ENCODE measurements at regions not wholly inside any gene's neighbourhood (a gene's known extent, or its start where the extent isn't known, plus 50 kb on each side); places are given as distances from the start of the nearest gene placed in this dataset.
A peak's percentile ranks its signal among the peaks of the same experiment; 100 is the strongest.

GRCh38 chr6:91436448-91436847 lies 849.6 kb upstream of the MAP3K7 start:
- intact Hi-C loops (cut with micrococcal nuclease; ENCODE audit: unreplicated experiment), result no loop called here
- no peaks in the 10 kb centered on the region for H3K79me2 ChIP-seq (ENCODE audit: control insufficient read depth, insufficient read depth, low read length)
- BruUV-seq (replicated peaks), result no TSS peak
- ATAC-seq, result no peak
- TF ChIP-seq CREM (IDR thresholded peaks at IDR 0.05; ENCODE audit: low read depth), result no peak
- DNase-seq (ENCODE audit: low read depth, low spot score), result no peak
- ChIA-PET POLR2A (interaction anchor here (1.1 to 2.7 kb wide), 2 partner anchors 44 to 293 kb away, joined by 3 to 10 read pairs; no protein-coding TSS in a partner anchor), SMC1A (ENCODE audit: uncharacterized antibody, unreplicated experiment) (interaction anchor here (0.7 to 5.7 kb wide), 7 partner anchors 8 to 106 kb away, joined by 3 to 31 read pairs (median 5); no protein-coding TSS in a partner anchor), RAD21 (ENCODE audit: unreplicated experiment) (interaction anchor here (1.0 to 3.9 kb wide), 4 partner anchors 11 to 105 kb away, joined by 3 to 41 read pairs (median 6); no protein-coding TSS in a partner anchor), CTCF (interaction anchor here (1.1 to 3.5 kb wide), 3 partner anchors 9 to 99 kb away, joined by 3 to 12 read pairs (median 3); no protein-coding TSS in a partner anchor)
- H3K4me3 ChIP-seq, result no peak overlapping the region
- WGBS (ENCODE audit: insufficient coverage, insufficient replicate concordance, low lambda C conversion rate, missing lambda C conversion rate), result 47% methylated on average over 2 of the region's 2 CpGs
- H2AFZ ChIP-seq (ENCODE audit: control insufficient read depth, low read depth, low read length), result no peak overlapping the region
- FAIRE-seq, result no peak
- H3K27me3 ChIP-seq (replicated peaks in 1 of 2; ENCODE audit: control insufficient read depth in 2 of 2, insufficient read depth in 2 of 2, low read length in 1 of 2), result no peaks in the 10 kb centered on the region
- no peak overlapping the region for H3K9ac ChIP-seq (ENCODE audit: control insufficient read depth, insufficient read depth, low read length)
- H4K20me1 ChIP-seq (ENCODE audit: control insufficient read depth, insufficient read depth), result no peaks in the 10 kb centered on the region
- in situ Hi-C loops (cut with MboI), result no loop called here
- no peaks in the 10 kb centered on the region for H3K4me1 ChIP-seq (ENCODE audit: control insufficient read depth, insufficient read depth, low read length)
- H3K27ac ChIP-seq (ENCODE audit: control insufficient read depth, insufficient read depth), result no peak overlapping the region
- no peak overlapping the region for H3K4me2 ChIP-seq (ENCODE audit: control insufficient read depth, insufficient read depth)
- no peaks in the 10 kb centered on the region; the same call in 2 of the 3 replicates for H3K9me3 ChIP-seq (replicated peaks; ENCODE audit: control insufficient read depth, insufficient read depth, low read length)
- no peaks in the 10 kb centered on the region for H3K36me3 ChIP-seq (ENCODE audit: control insufficient read depth in 2 of 2, insufficient read depth in 2 of 2, low read length in 1 of 2)

GRCh38 chr6:91435630-91436029 lies 848.8 kb upstream of the MAP3K7 start:
- BruUV-seq (replicated peaks), result no TSS peak
- no peak overlapping the region for H3K4me2 ChIP-seq (ENCODE audit: control insufficient read depth, insufficient read depth)
- H3K9ac ChIP-seq (ENCODE audit: control insufficient read depth, insufficient read depth, low read length), result no peak overlapping the region
- SMC1A ChIA-PET (ENCODE audit: uncharacterized antibody, unreplicated experiment), result interaction anchor here (0.6 to 5.7 kb wide), 5 partner anchors 9 to 328 kb away, joined by 3 to 25 read pairs (median 3); no protein-coding TSS in a partner anchor
- ATAC-seq, result peak; percentile 7; the same call in 1 of the 3 replicates
- H3K27me3 ChIP-seq (replicated peaks in 1 of 2; ENCODE audit: control insufficient read depth in 2 of 2, insufficient read depth in 2 of 2, low read length in 1 of 2), result no peaks in the 10 kb centered on the region
- no peak overlapping the region for H3K27ac ChIP-seq (ENCODE audit: control insufficient read depth, insufficient read depth)
- H4K20me1 ChIP-seq (ENCODE audit: control insufficient read depth, insufficient read depth), result no peaks in the 10 kb centered on the region
- DNase-seq (ENCODE audit: low read depth, low spot score), result no peak
- H3K79me2 ChIP-seq (ENCODE audit: control insufficient read depth, insufficient read depth, low read length), result no peaks in the 10 kb centered on the region
- POLR2A ChIA-PET, result interaction anchor here (0.6 kb wide), 3 partner anchors 18 to 187 kb away, joined by 3 to 5 read pairs (median 4); no protein-coding TSS in a partner anchor
- RAD21 ChIA-PET (ENCODE audit: unreplicated experiment), result interaction anchor here (0.6 to 2.5 kb wide), 4 partner anchors 11 to 50 kb away, joined by 3 to 8 read pairs (median 3); no protein-coding TSS in a partner anchor
- H3K4me1 ChIP-seq (ENCODE audit: control insufficient read depth, insufficient read depth, low read length), result no peaks in the 10 kb centered on the region
- H3K9me3 ChIP-seq (replicated peaks; ENCODE audit: control insufficient read depth, insufficient read depth, low read length), result no peaks in the 10 kb centered on the region
- H3K4me3 ChIP-seq, result no peak overlapping the region
- H3K36me3 ChIP-seq (ENCODE audit: control insufficient read depth in 2 of 2, insufficient read depth in 2 of 2, low read length in 1 of 2), result no peaks in the 10 kb centered on the region
- CTCF ChIA-PET, result interaction anchor here (0.6 to 3.5 kb wide), 6 partner anchors 9 to 105 kb away, joined by 3 to 12 read pairs (median 3); no protein-coding TSS in a partner anchor
- TF ChIP-seq SUPT20H (IDR thresholded peaks at IDR 0.05; ENCODE audit: borderline replicate concordance, control insufficient read depth, low read depth, low read length), result no peak
- TF ChIP-seq ETV6 (conservative IDR thresholded peaks at IDR 0.05 in 1 of 2, IDR thresholded peaks at IDR 0.05 in 1 of 2; ENCODE audit: borderline replicate concordance in 1 of 2, low read depth in 1 of 2), result 0 out of 4 replicates have a peak, but pooled peaks of 1 of the 2 experiments have one; percentile 22
- TF ChIP-seq EED (IDR thresholded peaks at IDR 0.05; ENCODE audit: low read depth), result peak; percentile 53; the same call in 1 of the 2 replicates
- TF ChIP-seq GABPA (IDR thresholded peaks at IDR 0.05; ENCODE audit: low read depth), result no peak
- no peak for TF ChIP-seq STAT3 (IDR thresholded peaks at IDR 0.05; ENCODE audit: low read depth, low read length)
- TF ChIP-seq ZBTB11 (CRISPR knock-in tag; IDR thresholded peaks at IDR 0.05), result no peak
- no peak for TF ChIP-seq ZNF274 (IDR thresholded peaks at IDR 0.05; ENCODE audit: insufficient read depth, insufficient read length)
- 0 out of 4 replicates have a peak, but pooled peaks of 1 of the 2 experiments have one; percentile 13 for TF ChIP-seq IKZF2 (IDR thresholded peaks at IDR 0.05)
- TF ChIP-seq MTA3 (IDR thresholded peaks at IDR 0.05; ENCODE audit: borderline replicate concordance, low read length), result no peak
- no peak for FAIRE-seq
- intact Hi-C loops (cut with micrococcal nuclease; ENCODE audit: unreplicated experiment) (no loop called here), in situ Hi-C loops (cut with MboI) (no loop called here)
- no peak overlapping the region for H2AFZ ChIP-seq (ENCODE audit: control insufficient read depth, low read depth, low read length)
- 100% methylated on average over 1 of the region's 1 CpG for WGBS (ENCODE audit: insufficient coverage, insufficient replicate concordance, low lambda C conversion rate, missing lambda C conversion rate)

Measured in GM12878 (cell line).